GM21825 (cell line): ENCODE measurements at regions not wholly inside any gene's neighbourhood (a gene's known extent, or its start where the extent isn't known, plus 50 kb on each side); places are given as distances from the start of the nearest gene placed in this dataset.

Source experiments
- ATAC-seq: cut with Tn5 transposase; IDR thresholded peaks from one replicate; pipeline ENCODE4 v1.9.1; 2021; ENCODE audit warnings: mild to moderate bottlenecking, moderate library complexity; ENCODE audit not compliant: unreplicated experiment

DNA sequence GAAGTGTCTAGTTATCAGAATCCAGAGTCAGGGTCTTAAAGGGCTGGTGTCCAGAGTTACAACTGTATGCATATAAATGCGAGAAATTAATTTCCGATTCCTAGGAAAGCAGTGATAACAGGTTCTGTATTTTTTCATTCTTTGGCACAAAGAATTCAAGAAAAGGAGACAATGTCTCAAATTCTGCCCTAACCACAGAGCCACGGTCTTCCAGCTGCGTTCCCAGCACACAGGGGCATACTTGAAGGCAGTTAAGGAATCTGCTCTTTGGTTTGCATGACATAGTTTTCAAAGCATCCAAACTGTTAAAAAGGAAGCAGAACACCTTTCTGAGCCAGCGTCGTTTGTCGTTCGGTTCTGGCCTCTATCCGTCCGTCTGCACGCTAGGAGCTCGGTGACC is 416.9 kb upstream of the MKI67 start:
- ATAC-seq: no peak

DNA sequence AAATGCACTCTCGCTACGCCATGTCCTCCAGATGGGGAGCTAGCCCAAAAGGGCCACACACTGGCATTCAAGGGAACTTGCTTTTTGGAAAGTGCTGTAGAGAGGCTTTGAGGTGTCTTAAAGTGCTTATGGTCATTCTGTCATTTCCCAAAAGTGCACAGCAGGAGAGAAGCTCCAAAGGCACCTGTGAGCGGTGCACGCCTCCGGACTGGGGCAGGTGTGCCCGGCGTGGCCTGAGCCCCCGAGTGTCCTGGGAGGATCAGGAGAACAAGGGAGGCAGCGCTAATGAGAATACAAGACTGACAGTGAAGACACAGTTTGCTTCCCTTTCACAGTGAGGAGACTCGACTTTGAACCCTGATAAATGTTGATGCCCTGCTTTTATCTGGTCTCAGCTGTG is 419.0 kb upstream of the MKI67 start:
- ATAC-seq: no peak

DNA sequence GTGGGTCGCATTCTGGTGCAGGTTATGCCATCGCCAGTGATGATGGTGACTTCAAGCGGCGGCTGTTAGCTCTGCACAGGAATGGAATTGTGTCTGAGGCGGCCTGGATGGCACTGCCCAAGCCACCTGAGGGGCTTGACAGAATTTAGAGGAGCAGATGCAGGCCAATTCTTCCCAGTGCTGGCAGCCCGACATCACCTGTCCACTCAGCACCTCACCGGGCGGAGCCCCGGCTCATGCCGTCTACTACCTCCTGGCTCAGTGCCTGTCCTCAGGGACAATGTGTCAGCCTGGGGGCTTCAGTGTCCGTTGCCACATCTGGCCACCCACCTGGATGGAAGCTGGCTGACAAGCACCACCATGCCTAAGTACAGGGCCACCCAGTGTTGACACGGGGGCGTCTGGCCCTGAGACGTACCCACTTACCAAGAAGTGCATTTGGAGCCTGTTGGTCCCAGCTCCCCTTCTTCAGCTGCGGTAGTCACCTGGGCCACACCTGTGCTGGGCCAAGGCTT is 420.5 kb upstream of the MKI67 start:
- ATAC-seq: no peak

DNA sequence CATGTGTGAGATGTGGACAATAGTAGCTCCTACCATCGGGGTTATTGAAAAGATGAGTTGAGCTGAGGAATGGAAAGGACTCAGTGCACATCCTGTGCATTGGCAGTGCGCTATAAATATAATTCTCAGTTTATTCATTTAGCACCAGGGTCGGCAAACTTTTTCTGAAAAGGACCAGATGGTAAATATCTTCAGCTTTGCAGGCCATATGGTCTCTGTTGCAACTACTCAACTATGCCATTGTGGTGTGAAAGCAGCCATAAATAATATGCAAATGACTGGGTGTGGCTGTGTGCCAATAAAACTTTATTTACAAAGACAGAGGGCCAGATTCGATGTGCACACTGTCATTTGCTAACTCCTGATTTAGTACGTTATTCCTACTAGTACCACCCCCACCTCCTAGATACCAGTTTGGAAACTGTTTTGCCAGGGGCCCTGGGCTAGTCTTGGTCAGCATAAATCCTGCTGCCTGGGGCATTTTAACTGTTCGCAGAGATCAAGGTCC is 422.9 kb upstream of the MKI67 start:
- no peak for ATAC-seq

DNA sequence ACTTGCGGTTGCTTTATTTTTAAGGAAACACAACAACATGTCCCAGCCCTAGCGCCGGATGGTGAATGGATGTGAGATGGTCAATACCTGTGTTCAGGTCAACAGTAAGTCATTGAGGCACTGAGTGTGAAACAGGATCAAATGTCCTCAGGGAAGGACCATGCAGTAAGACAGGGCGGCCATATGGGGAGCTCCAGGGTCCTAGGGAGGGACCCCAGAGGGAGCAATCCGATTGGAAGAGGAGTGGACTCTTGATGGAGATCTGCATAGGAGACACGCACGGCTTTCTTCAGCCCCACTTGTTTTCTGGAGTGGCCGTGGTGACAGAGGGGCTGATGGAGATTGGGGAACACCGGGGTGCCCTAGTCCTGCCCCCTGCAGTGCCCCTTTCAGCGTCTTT is 423.8 kb upstream of the MKI67 start:
- no peak for ATAC-seq

DNA sequence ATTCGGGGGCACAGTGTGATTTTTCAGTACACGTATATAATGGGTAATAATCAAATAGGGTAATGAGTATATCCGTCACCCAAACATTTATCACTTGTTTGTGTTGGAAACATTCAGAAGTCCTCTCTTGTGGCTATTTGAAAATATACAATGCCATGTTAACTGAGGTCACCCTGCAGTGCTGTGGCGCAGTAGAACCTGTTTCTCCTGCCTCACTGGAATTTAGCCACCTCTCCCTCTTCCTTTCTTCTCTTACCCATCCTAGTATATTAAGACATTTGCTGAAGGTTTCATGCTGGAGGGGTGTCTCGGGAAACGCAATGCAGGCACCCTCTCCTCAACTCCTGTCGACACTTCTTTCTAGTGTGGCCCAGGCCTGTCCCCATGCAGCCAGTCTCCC is 425.3 kb upstream of the MKI67 start:
- ATAC-seq: no peak

DNA sequence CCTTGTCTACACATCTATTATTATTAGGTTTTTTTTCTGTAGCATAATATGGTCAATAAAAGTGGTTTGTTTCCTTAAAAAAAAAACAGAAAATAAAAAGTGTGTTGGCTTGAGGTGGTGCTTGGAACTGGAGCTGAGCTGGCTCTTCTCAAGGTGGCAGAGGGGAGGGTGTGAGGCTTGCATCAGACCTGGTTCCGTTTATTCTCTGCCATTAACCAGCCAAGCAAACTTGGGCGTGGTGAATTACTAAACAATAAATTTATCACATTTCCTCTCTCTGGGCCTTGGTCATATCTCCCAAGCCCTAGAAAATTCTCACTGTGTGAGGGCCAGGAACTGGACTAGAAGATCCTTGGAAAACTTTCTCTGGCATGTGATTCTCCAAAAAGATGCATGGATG is 427.5 kb upstream of the MKI67 start:
- ATAC-seq: no peak

DNA sequence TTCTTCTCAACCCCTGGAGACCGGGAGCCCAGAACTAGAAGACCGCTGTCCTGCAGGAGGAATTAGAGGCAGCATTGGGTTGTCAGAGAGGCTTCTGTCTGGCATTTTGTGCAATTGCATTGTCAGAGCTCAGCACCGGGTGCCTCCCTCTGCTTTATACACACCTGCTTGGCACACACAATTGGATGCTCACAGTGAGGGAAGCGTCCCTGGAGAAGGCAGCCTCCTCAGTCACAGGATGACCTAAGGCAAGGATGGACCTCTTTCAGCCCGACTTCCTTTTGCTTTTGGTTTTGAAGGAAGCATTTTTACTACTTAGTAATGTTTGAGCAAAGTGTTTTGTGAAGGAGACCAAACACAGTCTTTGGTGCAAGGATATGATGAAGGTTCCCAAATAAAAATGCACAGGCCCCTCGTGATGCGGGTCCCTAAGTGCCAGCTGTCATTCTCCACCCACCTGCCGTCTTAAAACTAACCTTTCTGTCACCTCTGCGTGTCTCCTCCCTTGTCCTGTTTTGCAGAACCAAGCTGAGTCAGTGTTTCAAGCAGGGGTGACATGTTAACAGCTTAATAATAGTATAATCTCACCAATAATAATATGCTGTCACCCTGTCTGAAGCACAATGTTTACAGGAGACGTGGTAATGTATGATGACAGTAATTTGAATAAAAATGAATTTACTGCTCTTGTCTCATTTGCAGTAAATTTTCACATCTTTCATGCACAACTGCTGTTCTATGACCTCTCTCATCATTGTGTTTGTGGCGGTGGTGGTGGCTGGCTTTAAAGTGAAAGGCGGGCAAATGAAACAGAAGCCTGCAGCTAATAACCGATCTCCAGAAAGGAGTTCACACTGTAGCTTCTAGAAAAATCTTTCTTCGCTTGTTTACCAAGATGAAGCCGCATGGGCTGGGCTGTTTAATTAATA is 430.2 kb upstream of the MKI67 start:
- no peak for ATAC-seq

DNA sequence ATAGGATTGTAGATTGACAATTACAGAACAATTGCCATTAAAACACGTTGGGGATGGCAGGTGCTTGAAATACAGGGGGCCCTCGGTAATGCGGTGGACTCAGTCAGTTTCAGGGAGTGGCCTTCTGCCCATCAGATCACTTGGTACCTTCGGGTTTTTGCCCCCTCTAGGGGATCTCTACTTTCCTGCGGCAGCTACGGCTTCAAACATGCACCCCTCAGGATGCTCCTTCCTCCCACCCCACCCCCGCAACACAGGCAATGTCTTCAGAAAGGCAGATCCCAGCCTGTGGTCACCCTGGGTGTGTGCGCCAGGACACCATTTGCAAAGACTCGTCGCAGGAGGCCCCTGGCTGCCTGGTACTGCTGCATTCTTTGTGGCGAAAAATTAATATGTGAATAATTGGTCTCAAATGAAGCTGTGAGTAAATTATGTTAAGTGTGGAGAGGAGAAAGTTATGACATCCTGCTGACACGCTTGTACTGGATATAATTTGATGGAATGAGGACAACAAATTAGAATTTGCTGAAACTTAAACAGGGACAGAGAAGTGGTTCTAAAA is 431.0 kb upstream of the MKI67 start:
- ATAC-seq: no peak

DNA sequence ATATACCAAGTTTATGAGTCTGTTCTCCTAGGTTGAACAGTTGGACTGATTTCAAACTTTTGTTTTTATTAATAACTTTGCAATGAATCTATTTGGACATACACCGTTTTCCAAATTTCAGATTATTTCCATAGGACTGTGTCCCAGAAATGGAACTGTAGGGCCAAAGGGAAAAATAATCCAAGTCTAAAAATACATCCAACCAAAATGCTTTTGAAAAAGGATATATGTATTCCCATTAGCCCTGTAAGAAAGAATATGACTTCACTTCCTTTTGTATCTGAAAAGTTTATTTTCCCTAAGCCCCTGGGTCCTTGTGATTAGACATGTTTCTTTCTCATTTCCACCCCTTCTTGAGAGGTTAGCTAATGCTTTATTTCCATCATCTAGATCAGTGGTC is 434.2 kb upstream of the MKI67 start:
- no peak for ATAC-seq

DNA sequence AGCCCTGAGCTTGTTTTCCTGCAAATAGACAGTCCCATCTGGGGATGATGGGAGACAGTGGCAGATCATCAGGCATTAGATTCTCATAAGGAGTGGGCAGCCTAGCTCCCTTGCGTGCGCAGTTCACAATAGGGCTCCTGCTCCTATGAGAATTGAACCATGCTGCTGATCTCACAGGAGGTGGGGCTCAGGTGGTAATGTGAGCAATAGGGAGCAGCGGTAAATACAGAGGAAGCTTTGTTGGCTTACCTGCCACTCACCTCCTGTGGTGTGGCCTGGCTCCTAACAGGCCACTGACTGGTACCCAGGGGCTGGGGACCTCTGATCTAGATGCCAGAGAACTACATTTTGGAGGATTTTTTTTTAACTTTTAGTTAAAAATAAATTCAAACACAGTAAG is 434.8 kb upstream of the MKI67 start:
- ATAC-seq: no peak

DNA sequence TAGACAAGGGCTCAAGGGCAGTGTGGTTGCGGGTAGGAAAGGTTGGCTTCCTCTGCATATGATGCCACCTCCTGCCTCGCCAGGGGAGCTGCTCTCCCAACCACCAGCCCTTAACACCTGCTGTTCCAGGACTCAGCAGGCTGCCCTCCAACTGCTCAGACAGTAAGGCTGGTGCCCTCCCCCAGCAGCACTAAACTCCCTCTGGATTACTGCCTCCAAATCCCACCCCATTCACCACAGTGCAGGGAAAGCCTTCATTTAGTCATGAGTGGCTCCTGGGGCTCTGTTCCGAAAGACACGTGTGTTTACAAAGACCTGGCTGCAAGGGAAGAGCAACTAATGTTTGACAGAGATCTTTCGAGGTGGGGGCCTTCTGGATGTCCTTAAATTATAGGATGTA is 437.2 kb upstream of the MKI67 start:
- ATAC-seq: no peak

DNA sequence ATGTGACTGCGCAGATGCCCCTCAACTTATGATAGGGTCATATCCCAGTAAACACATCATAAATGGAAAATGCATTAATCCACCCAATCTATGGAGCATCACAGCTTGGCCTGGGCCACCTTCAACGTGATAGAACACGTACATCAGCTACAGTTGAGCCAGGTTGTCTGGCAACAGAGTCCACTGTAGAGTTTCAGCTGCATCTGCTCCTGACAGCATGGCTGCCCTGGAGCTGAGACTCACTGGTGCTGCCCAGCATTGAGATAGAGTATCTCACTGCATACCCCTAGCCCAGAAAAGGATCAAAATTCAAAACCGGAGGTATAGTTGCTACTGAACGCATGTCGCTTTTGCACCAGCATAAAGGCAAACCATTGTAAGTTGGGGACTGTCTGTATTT is 437.7 kb upstream of the MKI67 start:
- ATAC-seq: no peak

DNA sequence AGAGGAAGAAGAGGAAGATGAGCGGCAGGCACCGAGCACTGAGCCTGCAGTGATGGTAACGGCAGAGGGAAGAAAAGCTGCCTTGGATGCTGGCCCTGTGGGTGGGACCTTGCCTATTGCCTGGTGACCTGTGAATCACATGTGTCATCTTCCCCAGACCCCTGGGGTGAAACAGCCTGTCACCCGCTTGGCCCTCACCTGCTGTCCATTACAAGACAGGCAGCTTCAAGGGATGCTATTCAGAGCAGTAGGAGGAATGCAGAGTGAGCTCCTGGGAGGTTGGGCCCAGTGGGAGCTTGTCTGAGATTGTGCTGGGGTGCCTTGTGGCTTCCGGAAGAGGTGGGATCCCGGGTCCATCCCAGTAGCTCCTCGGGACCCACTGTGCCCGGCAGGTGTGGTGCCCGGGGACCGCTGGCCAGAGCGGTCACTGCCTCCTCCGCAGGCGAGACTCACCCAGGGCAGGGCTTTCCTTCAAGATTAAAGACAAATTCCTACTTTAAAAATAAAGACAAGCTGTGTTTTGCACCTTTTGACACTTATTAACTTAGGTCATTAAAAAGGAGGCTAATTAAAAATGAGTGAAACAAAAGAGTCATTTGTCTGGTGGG is 440.2 kb upstream of the MKI67 start:
- ATAC-seq: no peak

DNA sequence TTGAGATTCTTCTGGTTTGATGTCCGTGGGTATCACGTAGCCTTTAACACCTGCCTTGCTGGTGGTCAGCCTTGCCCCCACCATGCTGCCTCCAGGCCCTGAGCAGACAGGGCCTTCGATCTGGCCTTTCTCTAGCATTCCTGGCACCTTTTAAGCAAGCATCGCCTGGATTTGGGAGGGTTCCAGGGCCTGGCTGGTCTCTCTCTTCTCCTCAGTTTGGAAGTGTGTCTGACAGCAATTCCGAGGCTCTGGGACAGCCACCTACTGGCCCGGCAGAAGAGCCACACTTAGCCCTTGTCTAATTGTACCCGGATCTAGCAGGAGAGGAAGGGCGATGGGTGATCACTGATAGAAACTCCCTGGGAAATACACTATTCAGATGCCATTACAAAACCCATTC is 441.3 kb upstream of the MKI67 start:
- no peak for ATAC-seq

DNA sequence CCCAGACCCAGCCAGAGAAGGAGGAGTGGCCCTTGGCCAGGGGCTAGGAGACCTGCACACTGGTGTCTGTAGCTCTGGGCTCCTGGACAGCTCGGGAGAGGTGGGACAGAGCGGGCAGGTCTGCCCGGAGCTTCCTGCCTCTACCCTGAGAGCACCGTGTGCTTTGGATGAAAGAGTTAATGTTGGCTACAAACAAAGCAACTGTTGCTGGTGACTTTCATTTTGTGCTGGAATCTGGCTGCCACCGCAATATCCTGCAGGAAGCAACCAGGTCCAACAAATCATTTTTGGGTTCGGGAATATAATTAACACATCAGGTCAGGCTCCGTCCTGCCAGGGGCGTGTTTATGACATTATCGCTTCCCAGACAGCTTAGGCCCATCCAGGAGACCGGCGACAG is 441.8 kb upstream of the MKI67 start:
- no peak for ATAC-seq

DNA sequence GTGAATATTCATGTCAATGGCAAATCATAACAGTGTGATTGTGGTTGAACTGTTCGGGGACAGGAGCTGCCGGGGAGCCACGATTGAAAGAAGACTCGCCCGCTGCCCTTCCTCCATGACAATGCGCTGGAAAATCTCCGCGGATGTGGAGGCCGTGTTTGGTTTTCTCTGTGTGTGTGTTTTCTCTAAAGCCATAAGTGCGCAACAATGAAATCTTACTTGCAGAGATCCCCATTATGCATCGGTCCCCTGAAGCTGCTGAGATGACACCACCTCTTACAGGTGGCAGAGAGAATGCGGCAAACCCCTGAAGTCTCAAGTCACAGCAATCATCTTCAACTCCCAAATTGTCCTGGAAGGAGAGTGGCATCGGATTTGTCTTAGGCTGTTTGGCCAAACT is 442.3 kb upstream of the MKI67 start:
- no peak for ATAC-seq

DNA sequence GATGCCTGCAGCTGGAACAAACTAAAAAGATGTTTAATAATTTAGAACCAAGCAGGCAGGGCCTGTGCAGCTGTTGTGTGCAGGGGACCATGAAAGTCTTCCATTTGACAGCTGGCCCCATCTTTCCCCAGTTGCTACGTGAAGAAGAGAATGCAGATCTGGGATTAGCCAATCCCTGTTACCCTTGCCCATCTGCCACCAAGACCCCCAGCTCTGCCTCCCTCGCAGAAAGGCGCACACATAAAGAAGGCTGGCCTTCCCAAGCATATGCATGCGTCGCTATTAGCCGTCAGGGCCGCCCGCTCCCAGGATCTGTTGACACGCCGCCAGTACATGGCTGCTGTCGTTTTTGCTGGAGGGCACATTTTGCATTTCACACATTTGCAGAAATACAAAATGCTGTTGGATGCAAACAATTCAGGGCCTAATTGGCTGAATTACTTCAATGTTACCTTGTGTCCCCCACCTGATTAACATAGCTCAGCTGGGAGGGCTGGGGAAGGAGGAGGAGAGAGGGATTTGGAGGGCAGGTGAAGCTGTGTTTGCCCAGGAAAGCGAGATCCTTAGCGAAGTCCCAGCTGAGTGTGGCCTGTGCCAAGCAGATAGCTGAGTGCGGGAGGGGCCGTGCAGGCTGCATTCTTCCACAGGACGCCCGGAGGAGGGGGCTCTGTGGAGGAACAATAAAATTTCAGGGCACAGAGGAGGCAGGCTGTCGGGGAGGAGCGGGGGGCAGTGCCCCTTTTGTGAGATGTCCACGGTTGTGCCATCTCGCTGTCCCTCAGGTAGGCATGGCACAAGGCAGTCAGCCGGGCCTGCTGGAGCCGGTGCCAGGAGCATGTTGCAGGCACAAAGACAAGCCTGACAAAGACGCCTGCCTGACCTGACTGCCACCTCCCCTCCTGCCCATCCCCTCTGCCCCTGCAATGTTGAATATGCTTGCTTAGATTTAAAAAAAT is 443.0 kb upstream of the MKI67 start:
- ATAC-seq: no peak

DNA sequence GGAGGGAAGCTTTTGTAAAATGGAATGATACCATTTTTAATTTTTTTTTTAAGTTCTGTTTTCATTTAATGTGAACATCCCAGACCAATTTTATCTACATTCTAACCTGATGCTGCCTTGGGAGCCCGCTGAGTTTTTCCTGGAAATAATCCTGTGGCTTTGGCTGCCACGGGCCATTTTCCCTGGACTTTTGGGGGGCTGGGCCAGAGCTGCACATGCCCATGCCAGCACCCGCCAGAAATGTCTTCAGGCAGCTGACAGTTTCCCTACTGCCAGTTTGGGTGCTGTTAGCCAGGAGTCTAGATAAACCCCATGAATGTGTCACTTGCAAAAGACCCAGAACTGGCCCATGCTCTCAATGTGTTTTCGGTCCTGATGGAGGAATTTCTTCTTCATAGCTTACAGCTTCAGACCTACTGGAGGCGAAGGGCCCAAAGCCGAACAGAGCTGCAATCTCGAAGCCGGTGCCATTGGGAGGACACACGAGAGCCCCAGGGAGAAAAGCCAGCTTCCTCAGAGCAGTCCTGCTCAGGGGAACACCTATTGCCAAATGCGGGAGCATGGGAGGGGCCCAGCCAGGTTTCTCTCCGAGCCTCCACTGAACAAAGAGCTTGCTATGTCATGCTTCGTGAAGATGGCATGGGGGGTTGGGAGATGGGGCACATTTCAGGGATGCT is 444.2 kb upstream of the MKI67 start:
- ATAC-seq: no peak

DNA sequence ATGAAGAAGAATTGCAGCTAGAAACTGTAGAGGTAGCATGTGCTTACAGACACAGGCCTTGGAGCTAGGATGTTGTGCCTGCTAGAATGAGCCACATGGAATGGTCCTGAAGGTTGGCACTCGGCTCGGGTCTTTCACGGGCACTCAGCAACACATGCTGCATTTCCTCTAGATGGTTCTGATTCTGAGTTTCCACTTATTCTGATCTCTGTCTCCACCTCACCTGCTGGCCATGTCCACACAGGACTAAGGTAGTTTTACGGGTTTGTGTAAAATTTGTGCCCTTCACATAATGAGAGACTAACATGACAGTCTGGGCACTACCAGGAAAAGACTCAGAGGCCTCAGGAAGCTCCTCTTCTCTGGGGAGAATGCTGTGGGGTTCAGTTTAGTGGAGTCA is 444.8 kb upstream of the MKI67 start:
- no peak for ATAC-seq
